HG02610 (cell line): ENCODE measurements at regions not wholly inside any gene's neighbourhood (a gene's known extent, or its start where the extent isn't known, plus 50 kb on each side); places are given as distances from the start of the nearest gene placed in this dataset.

Experiments
- ATAC-seq: cut with Tn5 transposase; IDR thresholded peaks from one replicate; pipeline ENCODE4 v1.9.1; 2021; ENCODE audit warnings: mild to moderate bottlenecking, moderate library complexity; ENCODE audit not compliant: unreplicated experiment

- no peak for ATAC-seq
Observed at GRCh38 chr2:12795851-12796250, 79.1 kb downstream of the TRIB2 start.

GRCh38 chr2:12796657-12797056, 79.9 kb downstream of the TRIB2 start:
- ATAC-seq, result no peak

- no peak for ATAC-seq
Observed at GRCh38 chr2:12797815-12798214, 81.1 kb downstream of the TRIB2 start.

- ATAC-seq, result no peak
Observed at GRCh38 chr2:12803607-12804006, 86.9 kb downstream of the TRIB2 start.

GRCh38 chr2:12804091-12804856, 87.5 kb downstream of the TRIB2 start:
- ATAC-seq, result no peak

- ATAC-seq, result no peak
Observed at GRCh38 chr2:12805033-12805432, 88.3 kb downstream of the TRIB2 start.

GRCh38 chr2:12806549-12807242, 90.0 kb downstream of the TRIB2 start:
- no peak for ATAC-seq

GRCh38 chr2:12807907-12808810, 91.4 kb downstream of the TRIB2 start:
- no peak for ATAC-seq

- ATAC-seq, result no peak
Observed at GRCh38 chr2:12809526-12809925, 92.8 kb downstream of the TRIB2 start.

GRCh38 chr2:12811916-12812315, 95.2 kb downstream of the TRIB2 start:
- no peak for ATAC-seq

- ATAC-seq, result no peak
Observed at GRCh38 chr2:12813166-12813565, 96.4 kb downstream of the TRIB2 start.

- ATAC-seq, result no peak
Observed at GRCh38 chr2:12816379-12817306, 99.9 kb downstream of the TRIB2 start.

GRCh38 chr2:12817870-12818269, 101.1 kb downstream of the TRIB2 start:
- no peak for ATAC-seq

GRCh38 chr2:12818416-12819102, 101.8 kb downstream of the TRIB2 start:
- ATAC-seq, result no peak

GRCh38 chr2:12819103-12819475, 102.4 kb downstream of the TRIB2 start:
- ATAC-seq, result no peak

GRCh38 chr2:12819721-12820120, 103.0 kb downstream of the TRIB2 start:
- no peak for ATAC-seq

GRCh38 chr2:12821656-12822055, 104.9 kb downstream of the TRIB2 start:
- ATAC-seq, result no peak

GRCh38 chr2:12824351-12824777, 107.6 kb downstream of the TRIB2 start:
- no peak for ATAC-seq

- no peak for ATAC-seq
Observed at GRCh38 chr2:12824778-12825379, 108.1 kb downstream of the TRIB2 start.
